ENCODE measurements at regions not wholly inside any gene's neighbourhood (a gene's known extent, or its start where the extent isn't known, plus 50 kb on each side); places are given as distances from the start of the nearest gene placed in this dataset.
"Not testable (repeated sequence)": the region's sequence is repeated elsewhere in the genome, so short reads cannot be mapped to it uniquely, and the experiment has no call there.

- Mint-ChIP-seq H3K4me3 (no peak overlapping the region), H3K9me3 (no peaks in the 10 kb centered on the region), H3K27ac (no peak overlapping the region), H3K36me3 (no peaks in the 10 kb centered on the region), H3K4me1 (no peaks in the 10 kb centered on the region), H3K27me3 (no peaks in the 10 kb centered on the region)
- no peak for ATAC-seq
Observed at GRCh38 chr3:150270883-150271590, 137.1 kb upstream of the TSC22D2 start.

GRCh38 chr3:150270444-150270843 lies 137.7 kb upstream of the TSC22D2 start:
- ATAC-seq, H3K4me3 Mint-ChIP-seq, H3K9me3 Mint-ChIP-seq, H3K27me3 Mint-ChIP-seq, H3K27ac Mint-ChIP-seq, H3K4me1 Mint-ChIP-seq, H3K36me3 Mint-ChIP-seq: not testable (repeated sequence)

GRCh38 chr3:150269526-150269925 lies 138.6 kb upstream of the TSC22D2 start:
- Mint-ChIP-seq H3K4me3 (no peak overlapping the region), H3K27ac (no peak overlapping the region), H3K4me1 (peaks cover 7% of the 10 kb centered on the region), H3K36me3 (no peaks in the 10 kb centered on the region), H3K9me3 (no peaks in the 10 kb centered on the region), H3K27me3 (peaks cover 2% of the 10 kb centered on the region)
- ATAC-seq: no peak

- Mint-ChIP-seq H3K9me3 (no peaks in the 10 kb centered on the region), H3K36me3 (no peaks in the 10 kb centered on the region), H3K27ac (no peak overlapping the region), H3K4me1 (peaks cover 7% of the 10 kb centered on the region), H3K4me3 (no peak overlapping the region), H3K27me3 (peaks cover 10% of the 10 kb centered on the region)
- ATAC-seq: no peak
Observed at GRCh38 chr3:150268426-150269391, 139.4 kb upstream of the TSC22D2 start.

GRCh38 chr3:150267288-150267687 lies 140.8 kb upstream of the TSC22D2 start:
- H3K9me3 Mint-ChIP-seq: no peaks in the 10 kb centered on the region
- no peak for ATAC-seq
- no peak overlapping the region for H3K4me3 Mint-ChIP-seq
- H3K36me3 Mint-ChIP-seq: no peaks in the 10 kb centered on the region
- no peak overlapping the region for H3K27ac Mint-ChIP-seq
- peaks cover 7% of the 10 kb centered on the region for H3K4me1 Mint-ChIP-seq
- peaks cover 13% of the 10 kb centered on the region for H3K27me3 Mint-ChIP-seq

GRCh38 chr3:150265305-150265704 lies 142.8 kb upstream of the TSC22D2 start:
- peaks cover 17% of the 10 kb centered on the region for H3K27me3 Mint-ChIP-seq
- H3K4me3 Mint-ChIP-seq: no peak overlapping the region
- peaks cover 7% of the 10 kb centered on the region for H3K4me1 Mint-ChIP-seq
- no peaks in the 10 kb centered on the region for H3K9me3 Mint-ChIP-seq
- no peaks in the 10 kb centered on the region for H3K36me3 Mint-ChIP-seq
- no peak overlapping the region for H3K27ac Mint-ChIP-seq
- ATAC-seq: no peak

DNA sequence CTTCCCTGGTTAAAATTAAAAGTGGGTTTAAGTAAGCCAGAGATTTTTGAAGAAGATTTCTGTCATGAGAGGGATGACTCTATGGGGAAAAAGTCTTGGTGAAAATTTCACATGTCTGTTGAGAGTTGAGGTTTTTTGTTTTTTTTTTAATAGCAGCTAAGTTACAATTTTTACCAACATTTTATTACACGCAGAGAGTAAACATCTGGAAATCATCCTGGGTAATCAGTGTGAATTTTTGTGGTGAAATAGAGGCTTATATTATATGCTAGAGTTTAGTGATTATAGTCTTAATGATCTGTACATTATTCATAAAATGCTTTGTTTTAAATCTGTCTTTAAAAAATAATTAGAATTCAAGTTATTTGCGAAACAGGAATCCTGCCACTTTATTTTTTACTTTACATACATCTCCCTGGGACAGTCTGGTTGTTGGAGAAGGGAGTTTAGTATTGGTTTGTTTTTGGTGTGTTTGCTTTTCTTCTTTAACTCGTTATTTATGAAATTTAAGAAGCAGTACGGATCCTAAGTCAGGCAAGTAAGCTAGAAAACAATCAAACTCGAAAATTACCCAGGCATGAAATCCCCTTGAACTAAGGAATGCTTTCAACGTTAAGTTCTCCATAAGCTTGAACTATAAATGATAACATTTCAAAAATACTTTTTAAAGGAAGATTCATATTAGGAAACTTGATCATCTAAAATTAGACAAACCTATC lies 143.4 kb upstream of the TSC22D2 start:
- Mint-ChIP-seq H3K9me3 (no peaks in the 10 kb centered on the region), H3K27me3 (peaks cover 21% of the 10 kb centered on the region), H3K4me3 (no peak overlapping the region), H3K36me3 (no peaks in the 10 kb centered on the region), H3K27ac (no peak overlapping the region), H3K4me1 (peaks cover 7% of the 10 kb centered on the region)
- no peak for ATAC-seq

GRCh38 chr3:150261958-150262357 lies 146.1 kb upstream of the TSC22D2 start:
- H3K9me3 Mint-ChIP-seq: no peaks in the 10 kb centered on the region
- H3K4me1 Mint-ChIP-seq: peaks cover 7% of the 10 kb centered on the region
- no peaks in the 10 kb centered on the region for H3K36me3 Mint-ChIP-seq
- no peak overlapping the region for H3K4me3 Mint-ChIP-seq
- peaks cover 21% of the 10 kb centered on the region for H3K27me3 Mint-ChIP-seq
- no peak for ATAC-seq
- H3K27ac Mint-ChIP-seq: no peak overlapping the region

GRCh38 chr3:150261418-150261817 lies 146.7 kb upstream of the TSC22D2 start:
- Mint-ChIP-seq H3K4me3 (no peak overlapping the region), H3K9me3 (peaks cover 3% of the 10 kb centered on the region), H3K4me1 (peaks cover 7% of the 10 kb centered on the region), H3K36me3 (no peaks in the 10 kb centered on the region), H3K27me3 (peaks cover 21% of the 10 kb centered on the region), H3K27ac (no peak overlapping the region)
- no peak for ATAC-seq

GRCh38 chr3:150260398-150260710 lies 147.7 kb upstream of the TSC22D2 start:
- H3K36me3 Mint-ChIP-seq: no peaks in the 10 kb centered on the region
- H3K9me3 Mint-ChIP-seq: peaks cover 3% of the 10 kb centered on the region
- peaks cover 21% of the 10 kb centered on the region for H3K27me3 Mint-ChIP-seq
- no peak for ATAC-seq
- no peak overlapping the region for H3K4me3 Mint-ChIP-seq
- peaks cover 4% of the 10 kb centered on the region for H3K4me1 Mint-ChIP-seq
- no peak overlapping the region for H3K27ac Mint-ChIP-seq

GRCh38 chr3:150259526-150260397 lies 148.3 kb upstream of the TSC22D2 start:
- H3K36me3 Mint-ChIP-seq: no peaks in the 10 kb centered on the region
- H3K27me3 Mint-ChIP-seq: peaks cover 21% of the 10 kb centered on the region
- no peak overlapping the region for H3K27ac Mint-ChIP-seq
- peaks cover 3% of the 10 kb centered on the region for H3K9me3 Mint-ChIP-seq
- ATAC-seq: no peak
- H3K4me1 Mint-ChIP-seq: no peaks in the 10 kb centered on the region
- no peak overlapping the region for H3K4me3 Mint-ChIP-seq

DNA sequence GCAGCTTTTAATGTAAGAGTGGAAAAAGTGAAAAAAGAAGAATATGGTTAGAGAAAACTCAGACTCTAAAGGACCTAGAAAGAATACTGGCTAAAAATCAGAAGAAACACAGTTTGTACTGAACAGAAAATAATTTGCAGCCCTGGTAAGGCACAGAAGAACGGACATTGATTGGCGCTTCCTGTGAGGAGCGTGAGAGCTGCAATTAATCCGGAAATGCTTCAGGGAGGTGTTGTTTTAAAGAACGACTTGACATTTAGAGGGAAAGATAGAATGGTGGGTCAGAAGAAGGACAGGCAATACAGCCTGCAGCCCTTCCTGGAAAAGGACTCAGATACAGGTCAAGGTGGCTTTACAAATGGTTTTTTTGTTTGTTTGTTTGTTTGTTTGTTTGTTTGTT lies 151.3 kb upstream of the TSC22D2 start:
- Mint-ChIP-seq H3K27me3 (peaks cover 12% of the 10 kb centered on the region), H3K4me3 (no peak overlapping the region), H3K4me1 (no peaks in the 10 kb centered on the region), H3K27ac (no peak overlapping the region), H3K9me3 (peaks cover 3% of the 10 kb centered on the region), H3K36me3 (no peaks in the 10 kb centered on the region)
- ATAC-seq: no peak

DNA sequence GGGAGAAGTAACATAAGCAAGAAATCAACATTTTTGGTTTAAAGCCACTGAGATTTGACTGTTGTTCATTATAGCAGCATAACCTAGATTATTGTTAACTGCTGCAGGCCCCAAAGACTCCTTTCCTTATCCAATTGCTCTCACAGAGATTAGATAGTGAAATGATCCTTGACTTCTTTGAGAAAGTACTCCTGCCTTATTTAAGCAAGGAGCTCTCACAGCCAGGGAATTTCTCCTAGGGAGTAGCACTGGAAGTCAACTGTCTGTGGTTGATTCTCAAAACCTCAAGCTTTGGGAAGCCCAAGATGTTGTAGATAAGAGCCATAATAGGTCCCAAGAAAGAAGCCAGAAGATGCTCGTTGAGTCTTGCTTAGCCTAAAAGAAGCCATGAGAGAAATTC lies 151.8 kb upstream of the TSC22D2 start:
- Mint-ChIP-seq H3K27me3 (peaks cover 16% of the 10 kb centered on the region), H3K36me3 (no peaks in the 10 kb centered on the region), H3K4me3 (no peak overlapping the region), H3K27ac (no peak overlapping the region), H3K4me1 (no peaks in the 10 kb centered on the region), H3K9me3 (peaks cover 3% of the 10 kb centered on the region)
- no peak for ATAC-seq

DNA sequence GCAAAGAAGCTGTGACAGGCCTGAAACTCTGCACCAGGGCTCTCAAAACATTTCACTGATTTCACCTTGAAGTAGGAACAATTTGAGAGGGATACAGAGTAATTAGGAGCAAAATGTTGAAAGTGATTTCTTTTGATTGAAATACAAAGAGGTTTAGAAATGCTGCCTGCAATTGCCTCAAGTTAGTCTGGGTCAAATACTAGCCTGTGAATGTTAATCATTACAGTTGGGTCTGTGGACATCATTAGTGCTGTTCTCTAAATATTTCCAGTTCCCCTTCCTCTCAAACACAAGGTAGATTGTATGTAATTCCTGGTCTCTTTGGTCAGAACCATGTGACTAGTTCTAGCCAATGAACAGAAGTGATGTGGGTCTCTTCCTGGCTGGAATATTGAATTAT lies 152.3 kb upstream of the TSC22D2 start:
- ATAC-seq: no peak
- H3K27me3 Mint-ChIP-seq: peaks cover 21% of the 10 kb centered on the region
- H3K27ac Mint-ChIP-seq: no peak overlapping the region
- no peaks in the 10 kb centered on the region for H3K4me1 Mint-ChIP-seq
- no peaks in the 10 kb centered on the region for H3K36me3 Mint-ChIP-seq
- H3K4me3 Mint-ChIP-seq: no peak overlapping the region
- peaks cover 3% of the 10 kb centered on the region for H3K9me3 Mint-ChIP-seq

GRCh38 chr3:150255413-150255812 lies 152.7 kb upstream of the TSC22D2 start:
- no peak for ATAC-seq
- Mint-ChIP-seq H3K4me3 (no peak overlapping the region), H3K4me1 (no peaks in the 10 kb centered on the region), H3K9me3 (peaks cover 3% of the 10 kb centered on the region), H3K27me3 (peaks cover 20% of the 10 kb centered on the region), H3K27ac (no peak overlapping the region), H3K36me3 (no peaks in the 10 kb centered on the region)
